SK-N-SH (cell line): ENCODE measurements at regions not wholly inside any gene's neighbourhood (a gene's known extent, or its start where the extent isn't known, plus 50 kb on each side); places are given as distances from the start of the nearest gene placed in this dataset.

Experiments used
- CTCF ChIA-PET: fragments of 300-600, 350-600 bp; formaldehyde crosslinking; extraction: SDS; loops from one replicate; lab custom pipeline; 2021; lab: Yijun Ruan, JAX
- POLR2A ChIA-PET: fragments of 350-600 bp; sonication (Branson Sonifier 250); formaldehyde crosslinking; extraction: SDS; loops from one replicate; lab custom pipeline; 2020; ENCODE audit warnings: antibody characterized with exemption, inconsistent platforms; lab: Yijun Ruan, JAX
- DNase-seq: peaks from one replicate; pipeline ENCODE4 v3.0.0; 2012
- H2AFZ ChIP-seq: fragments of 200-600 bp; sonication (generic); 2 replicates; pipeline ENCODE4 v1.8.1; 2016; ENCODE audit warnings: antibody characterized with exemption, mild to moderate bottlenecking, low read depth
- H3F3A ChIP-seq: fragments of 200-600 bp; sonication (generic); replicated peaks from 2 replicates; pipeline ENCODE3; 2016; ENCODE audit warnings: antibody characterized with exemption, mild to moderate bottlenecking; ENCODE audit not compliant: insufficient read depth
- H3K27ac ChIP-seq, 2 experiments: fragments of 200-500 bp in 1 of 2; fragments of 200-600 bp in 1 of 2; sonication (Bioruptor generic) in 1 of 2; sonication (generic), shearing (Covaris generic) in 1 of 2; 2 replicates each; pipeline versions ENCODE4 v1.5.1 to v1.6.1; 2014 to 2016; ENCODE audit warnings: low read depth in 2 of 2, inconsistent platforms in 1 of 2, low read length in 1 of 2, mild to moderate bottlenecking in 1 of 2, mixed read lengths in 1 of 2
- H3K27me3 ChIP-seq: fragments of 200-600 bp; sonication (generic), shearing (Covaris generic); 2 replicates; pipeline ENCODE4 v1.6.1; 2016; ENCODE audit warnings: mixed run types; ENCODE audit not compliant: insufficient read depth
- H3K36me3 ChIP-seq, 2 experiments: fragments of 200-500 bp in 1 of 2; fragments of 200-600 bp in 1 of 2; sonication (Bioruptor generic) in 1 of 2; sonication (generic) in 1 of 2; replicated peaks in 1 of 2; 2 replicates each; pipeline versions ENCODE3 to v1.5.1; 2014 to 2016; ENCODE audit warnings: low read length in 1 of 2, mild to moderate bottlenecking in 1 of 2; ENCODE audit not compliant: insufficient read depth in 2 of 2, control insufficient read depth in 1 of 2
- H3K4me1 ChIP-seq, 2 experiments: fragments of 200-500 bp in 1 of 2; fragments of 200-600 bp in 1 of 2; sonication (Bioruptor generic) in 1 of 2; sonication (generic), shearing (Covaris generic) in 1 of 2; 2 replicates each; pipeline versions ENCODE4 v1.5.1 to v1.6.1; 2014 to 2016; ENCODE audit warnings: low read depth in 1 of 2, low read length in 1 of 2, mixed run types in 1 of 2; ENCODE audit not compliant: insufficient read depth in 2 of 2, control insufficient read depth in 1 of 2
- H3K4me2 ChIP-seq: fragments of 200-600 bp; sonication (generic), shearing (Covaris generic); 2 replicates; pipeline ENCODE4 v1.6.1; 2017; ENCODE audit warnings: mixed run types
- H3K4me3 ChIP-seq, 2 experiments: fragments of 200-500 bp in 1 of 2; fragments of 200-600 bp in 1 of 2; sonication (Bioruptor generic) in 1 of 2; sonication (generic), shearing (Covaris generic) in 1 of 2; 2 replicates each; pipeline versions ENCODE4 v1.5.1 to v1.8.1; 2014 to 2016; ENCODE audit warnings: low read depth in 2 of 2, inconsistent platforms in 1 of 2, low read length in 1 of 2, mild to moderate bottlenecking in 1 of 2, mixed read lengths in 1 of 2, moderate library complexity in 1 of 2
- H3K79me2 ChIP-seq: fragments of 200-600 bp; sonication (generic); 2 replicates; pipeline ENCODE4 v1.8.1; 2017; ENCODE audit warnings: mild to moderate bottlenecking; ENCODE audit not compliant: insufficient read depth
- H3K9ac ChIP-seq: fragments of 200-600 bp; sonication (generic); 2 replicates; pipeline ENCODE4 v1.6.1; 2017; ENCODE audit warnings: mixed run types
- H3K9me2 ChIP-seq: fragments of 200-600 bp; sonication (generic); 2 replicates; pipeline ENCODE4 v1.6.1; 2017; ENCODE audit warnings: mixed run types
- H3K9me3 ChIP-seq: fragments of 200-600 bp; sonication (generic); 2 replicates; pipeline ENCODE4 v1.6.1; 2017; ENCODE audit warnings: mixed run types, mild to moderate bottlenecking, moderate library complexity
- H4K20me1 ChIP-seq: fragments of 200-600 bp; sonication (generic); 2 replicates; pipeline ENCODE4 v1.6.1; 2017; ENCODE audit warnings: mild to moderate bottlenecking, mixed run types; ENCODE audit not compliant: insufficient read depth
- CTCF ChIP-seq: fragments of 200-600 bp; sonication (generic); IDR thresholded peaks from 2 replicates; pipeline ENCODE4 v1.6.1; 2017; ENCODE audit warnings: antibody characterized with exemption, mild to moderate bottlenecking, moderate library complexity
- FOSL2 ChIP-seq: IDR thresholded peaks from 2 replicates; pipeline ENCODE4 v1.4.0; 2012; ENCODE audit warnings: low read depth, mild to moderate bottlenecking, moderate library complexity, borderline replicate concordance
- GATA2 ChIP-seq: sonication (generic); formaldehyde crosslinking; IDR thresholded peaks from 2 replicates; pipeline ENCODE4 v1.5.0; 2020; ENCODE audit warnings: mild to moderate bottlenecking, missing genetic modification reagents
- JUND ChIP-seq: IDR thresholded peaks from 2 replicates; pipeline ENCODE4 v1.4.0; 2012
- MXI1 ChIP-seq: IDR thresholded peaks from 2 replicates; pipeline ENCODE4 v1.6.1; 2012; ENCODE audit warnings: mild to moderate bottlenecking, low read depth, low read length, improper control_type of control experiment
- NFIC ChIP-seq: IDR thresholded peaks from 2 replicates; pipeline ENCODE4 v1.4.0; 2012; ENCODE audit warnings: borderline replicate concordance
- NRF1 ChIP-seq: IDR thresholded peaks from 2 replicates; pipeline ENCODE4 v1.6.1; 2012; ENCODE audit warnings: low read depth, mild to moderate bottlenecking, low read length
- PBX3 ChIP-seq: IDR thresholded peaks from 2 replicates; pipeline ENCODE4; 2012
- POLR2AphosphoS5 ChIP-seq: IDR thresholded peaks from 2 replicates; pipeline ENCODE4 v1.6.1; 2012; ENCODE audit warnings: low read depth, low read length
- RCOR1 ChIP-seq: fragments of 150-350 bp; IDR thresholded peaks from 2 replicates; pipeline ENCODE4 v1.6.1; 2017; ENCODE audit warnings: antibody characterized with exemption, low read length
- REST ChIP-seq: IDR thresholded peaks from 2 replicates; pipeline ENCODE4 v1.6.1; 2012; ENCODE audit warnings: mild to moderate bottlenecking, low read depth, low read length, moderate library complexity
- RXRA ChIP-seq: IDR thresholded peaks from 2 replicates; pipeline ENCODE4 v1.4.0; 2012; ENCODE audit warnings: low read depth, mild to moderate bottlenecking, borderline replicate concordance
- TAF1 ChIP-seq: IDR thresholded peaks from 2 replicates; pipeline ENCODE4 v1.6.1; 2012; ENCODE audit warnings: low read depth, mild to moderate bottlenecking, low read length, moderate library complexity, borderline replicate concordance
- TCF12 ChIP-seq: IDR thresholded peaks from 2 replicates; pipeline ENCODE4 v1.4.0; 2012
- TEAD4 ChIP-seq: IDR thresholded peaks from 2 replicates; pipeline ENCODE4 v1.4.0; 2012; ENCODE audit warnings: mild to moderate bottlenecking, borderline replicate concordance; ENCODE audit not compliant: insufficient read depth
- WGBS: methylation state at CpG from one replicate; pipeline ENCODE4 v1.1.6; 2017; ENCODE audit warnings: low lambda C conversion rate; 5-methylcytosine and 5-hydroxymethylcytosine counted together

GRCh38 chr5:168227973-168228615 lies 63.4 kb upstream of the WWC1 start:
- no peaks in the 10 kb centered on the region for H3K79me2 ChIP-seq
- POLR2A ChIA-PET: no interaction called here
- CTCF ChIA-PET: interaction anchor here (0.8 to 1.6 kb wide), 2 partner anchors 23 to 118 kb away, joined by 3 to 5 read pairs; no protein-coding TSS in a partner anchor
- DNase-seq: no peak
- no peak overlapping the region for H3K4me2 ChIP-seq
- no peak overlapping the region for H2AFZ ChIP-seq
- H3K27me3 ChIP-seq: no peaks in the 10 kb centered on the region
- H3K4me3 ChIP-seq: no peak overlapping the region
- no peaks in the 10 kb centered on the region; a peak in 1 of 4 replicates for H3K4me1 ChIP-seq
- WGBS: 73% methylated on average over 9 of the region's 9 CpGs
- H3K9ac ChIP-seq: no peak overlapping the region
- H3F3A ChIP-seq: no peaks in the 10 kb centered on the region
- no peaks in the 10 kb centered on the region for H4K20me1 ChIP-seq
- no peaks in the 10 kb centered on the region for H3K9me3 ChIP-seq
- H3K27ac ChIP-seq: no peak overlapping the region
- TF ChIP-seq NRF1 (no peak), NFIC (no peak), FOSL2 (no peak), TAF1 (no peak), GATA2 (CRISPR knock-in tag) (no peak), RXRA (no peak), TEAD4 (no peak), RCOR1 (no peak), JUND (no peak), TCF12 (no peak), CTCF (no peak), POLR2AphosphoS5 (no peak), PBX3 (no peak), MXI1 (no peak), REST (no peak)
- no peaks in the 10 kb centered on the region for H3K9me2 ChIP-seq
- no peaks in the 10 kb centered on the region for H3K36me3 ChIP-seq
